Activated CD4-positive, CD25-positive, alpha-beta regulatory T cell (primary cell): ENCODE measurements at regions not wholly inside any gene's neighbourhood (a gene's known extent, or its start where the extent isn't known, plus 50 kb on each side); places are given as distances from the start of the nearest gene placed in this dataset.
"Not testable (repeated sequence)": the region's sequence is repeated elsewhere in the genome, so short reads cannot be mapped to it uniquely, and the experiment has no call there.

Experiments
- DNase-seq, 4 experiments: peaks; one replicate each; lab custom pipeline; 2025; lab: John Stamatoyannopoulos, UW

GRCh38 chr9:7542693-7543092 is 256.9 kb downstream of the DMAC1 start:
- no peak for DNase-seq

- no peak for DNase-seq
Observed at GRCh38 chr9:7542126-7542525, 257.5 kb downstream of the DMAC1 start.

DNA sequence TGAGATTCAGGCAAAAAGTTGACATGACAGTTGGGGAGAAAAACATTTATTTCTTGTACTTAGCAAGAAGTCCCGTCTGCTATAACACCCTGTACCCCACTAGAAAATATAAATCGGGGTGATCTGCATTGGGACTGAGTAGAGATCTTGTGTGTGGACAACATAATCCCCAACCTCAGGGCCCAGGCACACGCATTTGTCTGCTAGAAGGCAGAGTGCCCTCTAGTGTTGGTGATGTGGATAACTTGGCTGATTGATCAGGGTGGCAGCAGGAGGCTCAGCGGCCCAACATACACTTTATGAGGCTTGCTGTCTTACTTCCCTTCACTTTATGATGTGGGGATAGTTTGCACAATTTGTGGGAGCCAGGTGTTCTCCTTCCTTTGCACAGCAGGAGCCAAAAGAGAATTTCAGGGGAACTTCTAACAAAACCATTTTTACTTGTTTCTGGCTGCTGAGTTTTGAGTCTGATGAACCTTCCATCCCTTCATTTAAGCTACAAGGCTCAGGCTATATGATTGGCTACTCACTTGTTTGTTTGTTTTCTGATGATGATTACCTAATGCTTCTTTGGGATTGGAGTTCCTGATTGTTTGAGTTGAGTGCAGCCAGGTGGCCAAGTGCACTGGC is 263.2 kb downstream of the DMAC1 start:
- no peak for DNase-seq

- DNase-seq: no peak
Observed at GRCh38 chr9:7534211-7534935, 265.2 kb downstream of the DMAC1 start.

- DNase-seq: no peak
Observed at GRCh38 chr9:7533376-7534090, 266.0 kb downstream of the DMAC1 start.

DNA sequence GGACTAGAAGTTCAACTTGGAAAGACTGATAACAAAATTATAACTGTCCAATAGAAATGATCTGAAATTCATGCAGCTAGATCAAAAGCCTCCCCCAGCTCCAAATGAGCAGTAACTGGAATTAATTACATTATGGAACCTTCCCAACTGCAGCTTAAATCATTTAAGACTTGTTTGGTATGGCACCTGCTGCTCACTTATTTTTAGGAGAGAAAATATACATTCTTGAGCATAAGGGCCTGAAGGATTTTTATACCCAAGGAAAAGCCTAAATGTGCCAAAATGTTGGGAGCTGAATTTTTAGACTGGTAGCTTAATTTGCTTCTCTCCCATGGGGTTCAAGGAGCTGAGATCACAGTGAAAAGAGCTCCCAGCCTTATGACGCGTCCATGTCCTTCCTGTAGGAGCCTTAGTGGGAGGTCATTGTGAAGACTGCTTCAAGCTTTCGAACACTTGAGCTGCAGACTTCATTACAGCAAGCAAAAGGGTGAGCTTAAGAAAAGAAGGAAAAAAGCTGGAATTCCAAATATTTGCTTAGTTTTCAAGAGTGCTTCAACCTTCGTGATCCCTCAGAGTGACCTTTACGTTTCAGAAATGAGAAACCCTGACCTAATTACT is 276.0 kb downstream of the DMAC1 start:
- no peak for DNase-seq

- no peak for DNase-seq
Observed at GRCh38 chr9:7520396-7520795, 279.2 kb downstream of the DMAC1 start.

DNA sequence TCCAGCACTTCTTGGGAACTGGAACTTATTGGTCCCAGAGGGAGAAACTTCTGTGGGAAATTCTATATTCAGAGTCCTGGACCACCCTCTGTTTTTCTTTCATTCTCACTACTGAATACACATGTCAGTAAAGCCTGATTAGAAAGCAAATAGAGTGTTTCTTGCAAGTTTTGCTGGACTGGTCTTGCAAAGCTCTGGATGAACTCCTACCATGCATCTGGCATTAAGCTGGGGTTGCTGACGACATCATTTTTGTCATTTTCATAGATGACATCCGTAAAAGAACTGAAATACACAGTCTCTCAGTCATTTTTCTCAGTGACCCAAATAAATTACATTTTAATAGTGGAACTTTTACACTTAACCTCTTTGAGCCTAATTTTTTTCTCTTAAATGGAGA is 283.2 kb downstream of the DMAC1 start:
- DNase-seq: no peak

GRCh38 chr9:7510199-7510598 is 289.4 kb downstream of the DMAC1 start:
- DNase-seq: no peak

GRCh38 chr9:7509576-7510145 is 289.9 kb downstream of the DMAC1 start:
- DNase-seq: no peak

GRCh38 chr9:7508516-7508915 is 291.1 kb downstream of the DMAC1 start:
- no peak for DNase-seq

GRCh38 chr9:7507566-7508270 is 291.9 kb downstream of the DMAC1 start:
- DNase-seq: no peak

DNA sequence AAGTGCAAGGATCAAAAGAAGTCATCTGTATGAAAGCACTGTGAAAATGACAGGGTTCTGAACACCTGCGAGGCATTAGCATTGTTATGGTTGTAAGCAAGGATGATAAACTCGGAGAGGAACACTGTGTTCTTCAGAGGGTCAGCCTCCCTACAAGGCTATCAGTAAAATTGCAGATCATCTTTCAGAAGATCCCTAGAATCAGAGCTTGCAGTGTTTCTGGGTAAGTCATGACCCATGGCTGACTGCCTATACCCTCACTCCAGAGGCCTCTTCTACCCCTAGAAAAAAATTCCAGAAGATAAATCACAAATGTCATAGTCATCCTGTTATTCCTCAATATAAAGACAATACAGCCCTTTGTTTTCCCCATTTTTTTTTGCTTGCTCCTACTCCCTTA is 292.6 kb downstream of the DMAC1 start:
- DNase-seq: no peak

DNA sequence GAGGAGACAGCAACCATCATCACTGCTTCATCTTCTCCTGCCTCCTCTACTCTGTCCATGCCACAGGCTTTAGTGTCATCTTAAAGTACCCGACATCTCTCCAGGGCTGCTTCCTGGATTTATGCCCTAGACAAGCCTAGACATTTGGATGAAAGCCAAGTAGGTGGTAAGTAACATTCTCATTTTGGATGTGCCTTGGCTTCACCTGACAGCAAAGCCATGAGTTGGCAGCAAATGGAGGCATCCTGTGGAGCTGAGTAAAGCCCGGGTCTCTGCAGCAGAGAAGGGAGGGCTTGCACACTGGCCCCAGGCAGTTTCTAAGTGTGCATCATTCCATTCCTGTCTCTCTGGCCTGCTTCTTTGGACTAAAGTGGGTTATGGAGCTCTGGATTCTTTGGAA is 299.1 kb downstream of the DMAC1 start:
- DNase-seq: no peak

DNA sequence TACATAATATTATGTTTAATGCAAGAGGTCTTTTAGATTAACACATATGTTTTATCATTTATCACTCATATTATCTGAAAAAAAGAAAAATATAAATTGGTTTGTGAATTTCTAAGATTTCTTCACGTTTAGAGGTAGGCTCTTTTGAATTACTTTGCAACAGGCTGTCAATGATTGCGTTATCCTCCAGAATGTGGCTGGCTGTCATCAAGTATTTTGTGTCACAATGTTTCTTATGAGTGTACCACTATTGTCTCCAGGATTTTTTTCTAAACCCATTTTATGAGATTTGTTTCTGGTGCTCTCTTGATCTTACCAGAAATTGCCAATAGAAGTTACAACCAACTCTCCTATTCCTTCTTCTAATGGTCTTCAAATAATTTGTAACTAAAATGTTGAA is 307.9 kb downstream of the DMAC1 start:
- no peak for DNase-seq

GRCh38 chr9:7490317-7491108 is 309.1 kb downstream of the DMAC1 start:
- DNase-seq: no peak

DNA sequence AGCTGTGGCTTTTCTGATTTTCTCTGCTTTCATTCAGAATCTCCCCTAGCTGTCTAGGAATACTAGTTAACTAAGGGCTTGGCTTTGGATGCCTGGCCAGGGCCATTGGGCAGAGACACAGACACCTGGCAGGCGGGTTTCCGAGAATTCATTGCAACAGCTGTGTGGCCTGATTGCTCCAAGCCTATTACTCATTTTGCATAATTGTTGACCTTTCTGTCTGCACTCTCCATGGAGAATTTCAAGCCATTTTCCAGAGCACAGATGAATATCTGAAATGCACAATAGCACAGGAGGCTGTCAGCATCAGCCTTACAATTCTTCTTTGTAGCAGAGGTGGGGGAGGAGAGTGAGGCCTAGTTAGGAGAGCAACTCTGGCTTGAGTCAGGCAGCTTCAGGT is 310.5 kb downstream of the DMAC1 start:
- no peak for DNase-seq

DNA sequence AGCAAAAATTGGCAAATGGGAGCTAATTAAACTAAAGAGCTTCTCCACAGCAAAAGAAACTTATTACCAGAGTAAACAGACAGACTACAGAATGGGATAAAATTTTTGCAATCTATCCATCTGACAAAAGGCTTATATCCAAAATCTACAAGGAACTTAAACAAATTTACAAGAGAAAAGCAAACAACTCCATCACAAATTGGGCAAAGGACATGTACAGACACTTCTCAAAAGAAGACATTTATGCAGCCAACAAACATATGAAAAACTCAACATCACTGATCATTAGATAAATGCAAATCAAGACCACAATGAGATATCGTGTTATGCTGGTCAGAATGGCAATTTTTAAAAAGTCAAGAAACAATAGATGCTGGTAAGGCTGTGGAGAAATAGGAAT is 315.6 kb downstream of the DMAC1 start:
- not testable (repeated sequence) for DNase-seq

GRCh38 chr9:7481570-7481969 is 318.0 kb downstream of the DMAC1 start:
- no peak for DNase-seq

GRCh38 chr9:7479300-7479699 is 320.3 kb downstream of the DMAC1 start:
- no peak for DNase-seq

GRCh38 chr9:7478646-7479045 is 320.9 kb downstream of the DMAC1 start:
- DNase-seq: no peak
